Duodenal mucosa (tissue), 2 donors: ENCODE measurements at regions not wholly inside any gene's neighbourhood (a gene's known extent, or its start where the extent isn't known, plus 50 kb on each side); places are given as distances from the start of the nearest gene placed in this dataset.

ENCODE experiments used
- H3K27ac ChIP-seq: one replicate; pipeline ENCODE4 v1.7.0; 2013; ENCODE audit warnings: low read depth, low read length
- H3K27me3 ChIP-seq, 2 donors: one replicate each; pipeline ENCODE4 v1.7.0; 2013; ENCODE audit warnings: low read length in 2 of 2, control low read depth in 1 of 2; ENCODE audit not compliant: insufficient read depth in 2 of 2, control insufficient read depth in 1 of 2
- H3K36me3 ChIP-seq, 2 donors: one replicate each; pipeline ENCODE4 v1.7.0; 2013; ENCODE audit warnings: low read length in 2 of 2, control low read depth in 1 of 2; ENCODE audit not compliant: insufficient read depth in 2 of 2, control insufficient read depth in 1 of 2
- H3K4me1 ChIP-seq, 2 donors: one replicate each; pipeline ENCODE4 v1.7.0; 2013; ENCODE audit warnings: low read length in 2 of 2, control low read depth in 1 of 2; ENCODE audit not compliant: insufficient read depth in 2 of 2, control insufficient read depth in 1 of 2
- H3K4me3 ChIP-seq, 2 donors: one replicate each; pipeline ENCODE4 v1.7.0; 2013; ENCODE audit warnings: low read length in 2 of 2, low read depth in 1 of 2
- H3K9ac ChIP-seq, 2 donors: one replicate each; pipeline ENCODE4 v1.7.0; 2013; ENCODE audit warnings: low read length in 2 of 2, low read depth in 1 of 2
- H3K9me3 ChIP-seq, 2 donors: one replicate each; pipeline ENCODE4 v1.7.0; 2013; ENCODE audit warnings: low read length in 2 of 2, control low read depth in 1 of 2; ENCODE audit not compliant: control insufficient read depth in 1 of 2

DNA sequence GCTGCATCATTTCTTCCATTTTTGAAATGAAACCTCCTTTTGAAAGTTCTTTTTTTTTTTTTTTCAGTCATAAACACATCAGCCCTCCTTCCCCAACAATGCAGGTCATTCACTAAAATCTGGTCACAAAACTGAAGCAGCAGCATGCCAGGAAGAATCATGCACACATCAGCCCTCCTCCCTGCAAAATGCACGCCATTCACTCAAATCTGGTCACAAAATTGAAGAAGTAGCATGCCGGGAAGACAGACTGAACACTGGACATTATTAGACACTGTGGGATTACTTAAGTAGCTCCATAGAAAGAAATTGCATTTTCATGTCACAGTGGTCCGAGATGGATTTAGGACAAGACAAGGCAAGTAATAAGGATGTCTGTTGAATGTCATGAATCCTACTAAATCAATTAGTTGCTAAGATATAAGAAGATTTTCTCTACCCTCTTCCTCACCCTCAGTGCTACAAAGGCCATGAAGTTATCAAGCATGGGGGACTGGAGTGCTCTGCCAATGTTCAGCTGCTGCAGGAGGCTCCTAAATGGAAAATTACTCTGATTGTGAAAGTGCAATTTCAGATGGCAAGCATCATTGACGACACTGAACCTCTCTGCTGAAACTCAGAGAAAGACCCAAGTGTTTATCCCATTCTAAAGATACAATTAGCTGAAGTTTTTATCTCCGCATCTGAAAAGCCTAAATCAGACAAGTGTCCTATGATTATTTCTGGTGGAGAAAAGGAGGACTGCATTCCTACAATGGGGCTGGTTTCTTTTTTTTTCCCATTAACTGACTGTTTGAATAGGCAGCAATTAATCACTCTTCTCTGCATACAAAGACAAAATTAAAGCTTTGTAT lies 913.2 kb downstream of the DIAPH3 start:
- Histone ChIP-seq H3K27me3 (no peaks in the 10 kb centered on the region), H3K9ac (no peak overlapping the region), H3K9me3 (no peaks in the 10 kb centered on the region), H3K27ac (no peak overlapping the region), H3K4me3 (no peak overlapping the region), H3K36me3 (no peaks in the 10 kb centered on the region), H3K4me1 (no peaks in the 10 kb centered on the region)

DNA sequence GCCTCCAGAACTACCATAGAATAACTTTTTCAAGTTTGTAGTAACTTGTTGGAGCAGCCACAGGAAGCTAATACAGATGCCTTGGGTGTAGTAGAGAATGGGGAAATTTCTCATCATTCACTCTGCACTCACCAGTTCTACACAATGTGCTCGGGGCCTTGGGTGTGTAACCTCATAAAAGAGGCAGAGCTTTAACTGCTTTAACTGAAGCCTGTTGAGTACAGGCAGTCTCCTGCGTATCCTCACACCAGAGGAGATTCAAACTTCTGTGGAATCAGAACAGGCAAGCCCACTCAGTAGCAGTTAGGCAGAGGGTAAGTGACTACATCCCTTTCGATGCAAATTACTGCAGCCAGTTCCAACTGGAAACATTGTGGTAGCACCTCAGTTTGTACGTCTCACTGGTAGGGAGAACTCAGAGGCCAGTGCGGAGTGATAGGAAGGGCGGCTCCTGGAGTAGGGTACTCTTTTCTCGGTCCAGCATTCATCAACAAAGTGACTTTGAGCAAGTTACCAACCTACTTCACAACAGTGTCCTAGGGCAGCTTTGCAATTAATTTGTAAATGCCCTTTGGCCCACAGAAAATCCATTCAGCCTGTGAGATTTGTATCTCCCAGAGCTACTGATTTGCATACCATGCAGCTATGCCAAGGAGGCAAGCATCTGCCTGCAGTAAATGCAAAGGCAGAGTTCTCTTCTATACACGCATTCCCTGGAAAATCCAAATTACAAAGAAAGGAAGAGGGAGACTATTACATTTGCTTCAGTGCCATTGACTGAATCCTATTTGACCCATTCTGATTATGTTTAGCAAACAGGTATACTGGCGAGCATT lies 904.3 kb downstream of the DIAPH3 start:
- Histone ChIP-seq H3K27ac (no peak overlapping the region), H3K4me3 (no peak overlapping the region), H3K36me3 (no peaks in the 10 kb centered on the region), H3K9me3 (no peaks in the 10 kb centered on the region), H3K4me1 (no peaks in the 10 kb centered on the region), H3K9ac (no peak overlapping the region), H3K27me3 (no peaks in the 10 kb centered on the region)

DNA sequence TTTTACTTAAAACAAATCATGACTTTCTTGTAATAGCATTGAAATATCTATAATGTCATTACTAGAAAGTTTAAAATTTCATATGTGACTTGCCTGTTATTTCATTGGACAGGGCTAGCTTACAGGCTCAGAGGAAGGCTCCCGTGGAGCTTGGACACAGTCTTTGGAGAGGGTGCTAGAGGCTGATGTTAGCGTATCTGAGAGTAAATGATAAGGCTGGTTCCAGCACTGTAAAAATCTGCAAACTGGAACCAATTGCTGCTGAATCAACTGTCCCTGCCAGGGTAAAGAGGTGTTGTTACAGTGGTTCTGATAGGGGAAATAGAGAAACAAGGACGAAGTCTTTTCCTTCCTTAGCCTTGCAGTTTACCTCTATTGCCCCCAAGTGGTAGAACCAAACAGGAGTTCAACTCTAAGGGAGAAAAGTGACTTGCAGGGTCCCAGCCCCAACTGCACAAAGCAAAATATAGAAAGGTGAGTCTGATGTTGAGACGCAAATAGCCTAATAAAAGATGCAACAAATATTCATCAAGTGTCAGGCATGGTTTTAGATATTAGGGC lies 901.7 kb downstream of the DIAPH3 start:
- no peak overlapping the region for H3K4me3 ChIP-seq
- no peaks in the 10 kb centered on the region for H3K27me3 ChIP-seq
- H3K9ac ChIP-seq = no peak overlapping the region
- no peak overlapping the region for H3K27ac ChIP-seq
- H3K9me3 ChIP-seq = no peaks in the 10 kb centered on the region
- no peaks in the 10 kb centered on the region for H3K4me1 ChIP-seq
- H3K36me3 ChIP-seq = no peaks in the 10 kb centered on the region

DNA sequence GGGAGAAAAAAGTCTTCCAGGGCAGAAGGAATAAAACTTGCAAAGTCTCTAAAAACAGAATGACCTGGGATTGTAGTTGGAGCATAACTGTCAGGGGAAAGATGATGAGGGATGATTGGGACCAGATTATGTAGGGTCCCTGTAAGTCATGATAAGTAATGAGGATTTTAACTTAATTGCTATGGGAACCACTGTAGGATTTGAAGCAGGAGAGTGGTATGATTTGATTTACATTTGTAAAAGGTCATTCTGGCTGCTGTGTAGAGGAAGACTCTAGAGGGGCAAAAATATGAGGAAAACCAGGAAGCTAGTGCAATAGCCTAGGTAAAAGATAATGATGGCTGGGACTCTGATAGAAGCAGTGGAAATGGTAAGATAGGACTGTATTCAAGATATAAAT lies 900.2 kb downstream of the DIAPH3 start:
- H3K27ac ChIP-seq = no peak overlapping the region
- no peaks in the 10 kb centered on the region for H3K27me3 ChIP-seq
- no peaks in the 10 kb centered on the region for H3K9me3 ChIP-seq
- H3K9ac ChIP-seq = no peak overlapping the region
- H3K4me3 ChIP-seq = no peak overlapping the region
- H3K4me1 ChIP-seq = no peaks in the 10 kb centered on the region
- no peaks in the 10 kb centered on the region for H3K36me3 ChIP-seq

GRCh38 chr13:59266478-59267063 lies 897.2 kb downstream of the DIAPH3 start:
- H3K4me1 ChIP-seq = no peaks in the 10 kb centered on the region
- H3K9ac ChIP-seq = no peak overlapping the region
- no peak overlapping the region for H3K27ac ChIP-seq
- no peaks in the 10 kb centered on the region for H3K27me3 ChIP-seq
- no peaks in the 10 kb centered on the region for H3K9me3 ChIP-seq
- no peak overlapping the region for H3K4me3 ChIP-seq
- no peaks in the 10 kb centered on the region for H3K36me3 ChIP-seq

- H3K27ac ChIP-seq = no peak overlapping the region
- H3K9me3 ChIP-seq = no peaks in the 10 kb centered on the region
- H3K9ac ChIP-seq = no peak overlapping the region
- H3K4me1 ChIP-seq = no peaks in the 10 kb centered on the region
- H3K36me3 ChIP-seq = no peaks in the 10 kb centered on the region
- H3K4me3 ChIP-seq = no peak overlapping the region
- no peaks in the 10 kb centered on the region for H3K27me3 ChIP-seq
Measured at GRCh38 chr13:59269476-59269875, 894.3 kb downstream of the DIAPH3 start.

GRCh38 chr13:59270327-59270726 lies 893.4 kb downstream of the DIAPH3 start:
- H3K27me3 ChIP-seq = no peaks in the 10 kb centered on the region
- H3K36me3 ChIP-seq = no peaks in the 10 kb centered on the region
- no peaks in the 10 kb centered on the region for H3K4me1 ChIP-seq
- H3K9me3 ChIP-seq = no peaks in the 10 kb centered on the region
- no peak overlapping the region for H3K9ac ChIP-seq
- H3K27ac ChIP-seq = no peak overlapping the region
- H3K4me3 ChIP-seq = no peak overlapping the region

DNA sequence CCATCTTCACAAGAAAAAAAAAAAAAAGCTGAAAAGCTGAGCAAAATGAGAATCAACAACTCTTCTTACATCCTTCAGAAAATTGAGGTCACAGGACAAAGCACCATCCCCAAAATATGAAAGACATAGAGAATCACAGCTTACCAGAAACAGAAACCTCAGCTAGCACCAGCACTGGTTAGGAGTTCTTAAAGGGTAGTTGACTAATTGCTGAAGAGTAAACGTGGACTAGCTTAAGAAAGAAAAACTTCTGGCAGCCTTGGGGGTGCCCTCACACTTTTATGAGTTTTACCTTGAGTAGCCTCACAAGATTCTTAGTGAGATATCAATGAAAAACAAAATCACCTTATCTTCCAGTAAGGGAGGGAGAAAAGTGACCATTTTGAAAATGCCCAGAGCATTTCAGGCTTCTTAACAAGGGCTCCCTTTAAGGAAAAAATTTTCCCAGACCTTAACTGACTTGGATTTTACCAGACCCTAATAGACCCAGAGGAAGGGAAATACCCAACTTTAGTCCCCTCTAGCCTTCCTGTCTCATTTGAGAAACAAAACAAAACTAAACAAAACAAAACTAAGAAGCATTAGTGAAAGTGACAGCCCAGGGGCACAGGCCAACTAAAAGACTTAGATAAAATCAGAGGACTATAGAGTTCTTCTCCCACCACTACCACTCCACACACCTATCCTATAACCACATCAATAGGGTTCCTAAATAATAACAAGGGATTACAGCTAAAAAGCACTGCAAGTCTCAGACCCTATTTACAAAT lies 888.6 kb downstream of the DIAPH3 start:
- no peaks in the 10 kb centered on the region for H3K4me1 ChIP-seq
- no peak overlapping the region for H3K27ac ChIP-seq
- H3K9ac ChIP-seq = no peak overlapping the region
- no peak overlapping the region for H3K4me3 ChIP-seq
- H3K9me3 ChIP-seq = no peaks in the 10 kb centered on the region
- H3K27me3 ChIP-seq = no peaks in the 10 kb centered on the region
- H3K36me3 ChIP-seq = no peaks in the 10 kb centered on the region

- Histone ChIP-seq H3K4me3 (no peak overlapping the region), H3K4me1 (no peaks in the 10 kb centered on the region), H3K9me3 (no peaks in the 10 kb centered on the region), H3K36me3 (no peaks in the 10 kb centered on the region), H3K27me3 (no peaks in the 10 kb centered on the region), H3K27ac (no peak overlapping the region), H3K9ac (no peak overlapping the region)
Measured at GRCh38 chr13:59276436-59276835, 887.3 kb downstream of the DIAPH3 start.
